NCI-H2029 treated with DMSO at 0.1 percent for 48 hours (cell line): ENCODE measurements at regions not wholly inside any gene's neighbourhood (a gene's known extent, or its start where the extent isn't known, plus 50 kb on each side); places are given as distances from the start of the nearest gene placed in this dataset.
A peak's percentile ranks its signal among the peaks of the same experiment; 100 is the strongest.
"Not testable (repeated sequence)": the region's sequence is repeated elsewhere in the genome, so short reads cannot be mapped to it uniquely, and the experiment has no call there.

Experiments used
- DNase-seq: peaks from one replicate; lab custom pipeline; 2025; lab: John Stamatoyannopoulos, UW

- no peak for DNase-seq
Observed at GRCh38 chr1:64318428-64318827, 115.0 kb downstream of the UBE2U start.

GRCh38 chr1:64320007-64320406 is 116.6 kb downstream of the UBE2U start:
- no peak for DNase-seq

- no peak for DNase-seq
Observed at GRCh38 chr1:64320470-64320869, 117.0 kb downstream of the UBE2U start.

GRCh38 chr1:64320922-64321614 is 117.6 kb downstream of the UBE2U start:
- no peak for DNase-seq

GRCh38 chr1:64323054-64323453 is 119.6 kb downstream of the UBE2U start:
- DNase-seq: no peak

- no peak for DNase-seq
Observed at GRCh38 chr1:64323882-64324281, 120.5 kb downstream of the UBE2U start.

GRCh38 chr1:64325856-64326255 is 122.4 kb downstream of the UBE2U start:
- no peak for DNase-seq

GRCh38 chr1:64327119-64327518 is 123.7 kb downstream of the UBE2U start:
- no peak for DNase-seq

- no peak for DNase-seq
Observed at GRCh38 chr1:64328193-64328592, 124.8 kb downstream of the UBE2U start.

- no peak for DNase-seq
Observed at GRCh38 chr1:64330839-64331238, 127.4 kb downstream of the UBE2U start.

GRCh38 chr1:64335636-64336035 is 132.2 kb downstream of the UBE2U start:
- no peak for DNase-seq

- no peak for DNase-seq
Observed at GRCh38 chr1:64337475-64337874, 132.5 kb upstream of the CACHD1 start.

- DNase-seq: no peak
Observed at GRCh38 chr1:64337926-64338325, 132.0 kb upstream of the CACHD1 start.

- no peak for DNase-seq
Observed at GRCh38 chr1:64340361-64340760, 129.6 kb upstream of the CACHD1 start.

GRCh38 chr1:64343105-64343822 is 126.7 kb upstream of the CACHD1 start:
- DNase-seq: peak; percentile 78

GRCh38 chr1:64343823-64344190 is 126.1 kb upstream of the CACHD1 start:
- no peak for DNase-seq

GRCh38 chr1:64348270-64348960 is 121.5 kb upstream of the CACHD1 start:
- no peak for DNase-seq

GRCh38 chr1:64348961-64349648 is 120.8 kb upstream of the CACHD1 start:
- DNase-seq: no peak

- DNase-seq: not testable (repeated sequence)
Observed at GRCh38 chr1:64355534-64355933, 114.4 kb upstream of the CACHD1 start.

- DNase-seq: no peak
Observed at GRCh38 chr1:64356636-64357256, 113.2 kb upstream of the CACHD1 start.

- DNase-seq: no peak
Observed at GRCh38 chr1:64357422-64357821, 112.5 kb upstream of the CACHD1 start.

- no peak for DNase-seq
Observed at GRCh38 chr1:64358692-64359091, 111.2 kb upstream of the CACHD1 start.
